NCI-H1694 (cell line): ENCODE measurements at regions not wholly inside any gene's neighbourhood (a gene's known extent, or its start where the extent isn't known, plus 50 kb on each side); places are given as distances from the start of the nearest gene placed in this dataset.

Experiments
- DNase-seq: peaks from one replicate; lab custom pipeline; 2025; lab: John Stamatoyannopoulos, UW

GRCh38 chr11:127066401-127067090 lies 66.0 kb upstream of the KIRREL3 start:
- DNase-seq = no peak

- DNase-seq = no peak
Measured at GRCh38 chr11:127063241-127063640, 62.7 kb upstream of the KIRREL3 start.

- DNase-seq = no peak
Measured at GRCh38 chr11:127061947-127062346, 61.4 kb upstream of the KIRREL3 start.

GRCh38 chr11:127059750-127060149 lies 59.2 kb upstream of the KIRREL3 start:
- no peak for DNase-seq

- no peak for DNase-seq
Measured at GRCh38 chr11:127059286-127059685, 58.7 kb upstream of the KIRREL3 start.

GRCh38 chr11:127058524-127058923 lies 58.0 kb upstream of the KIRREL3 start:
- no peak for DNase-seq

- no peak for DNase-seq
Measured at GRCh38 chr11:127057126-127057525, 56.6 kb upstream of the KIRREL3 start.

GRCh38 chr11:127056338-127056971 lies 55.9 kb upstream of the KIRREL3 start:
- DNase-seq = no peak

GRCh38 chr11:127055236-127055635 lies 54.7 kb upstream of the KIRREL3 start:
- no peak for DNase-seq

- DNase-seq = no peak
Measured at GRCh38 chr11:127054153-127054552, 53.6 kb upstream of the KIRREL3 start.

GRCh38 chr11:127052404-127052803 lies 51.8 kb upstream of the KIRREL3 start:
- no peak for DNase-seq
